ENCODE measurements at regions not wholly inside any gene's neighbourhood (a gene's known extent, or its start where the extent isn't known, plus 50 kb on each side); places are given as distances from the start of the nearest gene placed in this dataset.

DNA sequence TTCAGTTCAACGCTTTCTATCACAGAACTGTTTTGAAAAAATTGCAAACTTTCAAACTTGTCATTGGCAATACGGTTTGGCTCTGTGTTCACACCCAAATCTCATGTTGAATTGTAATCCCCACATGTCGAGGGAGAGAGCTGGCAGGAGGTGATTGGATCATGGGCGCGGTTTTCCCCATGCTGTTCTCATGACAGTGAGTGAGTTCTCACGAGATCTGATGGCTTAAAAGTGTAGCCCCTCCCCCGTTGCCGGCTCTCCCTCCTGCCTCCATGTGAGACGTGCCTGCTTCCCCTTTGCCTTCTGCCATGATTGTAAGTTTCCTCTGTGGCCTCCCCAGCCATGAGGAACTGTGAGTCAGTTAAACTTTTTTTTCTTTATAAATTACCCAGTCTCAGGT lies 1144.0 kb downstream of the BRD1 start:
- H2AK9ac ChIP-seq (replicated peaks; ENCODE audit: low read depth, low read length, poor library complexity) = no peak overlapping the region
- H3K4me3 ChIP-seq (ENCODE audit: insufficient read depth, low read depth, low read length) = no peak overlapping the region
- H3K79me1 ChIP-seq (ENCODE audit: low read depth in 1 of 2, low read length in 2 of 2) = no peaks in the 10 kb centered on the region
- H2BK20ac ChIP-seq (ENCODE audit: low read depth, low read length) = no peak overlapping the region
- no peak overlapping the region for H3K56ac ChIP-seq (ENCODE audit: extremely low read depth, insufficient read depth, low read length)
- no peak overlapping the region for H3K27ac ChIP-seq (ENCODE audit: insufficient read depth, low read length)
- no peak overlapping the region for H2AFZ ChIP-seq (replicated peaks; ENCODE audit: low read length, poor library complexity)
- DNase-seq (no peak), ATAC-seq (ENCODE audit: low read depth) (no peak)
- H3K18ac ChIP-seq (ENCODE audit: low read depth, low read length) = no peak overlapping the region
- H3K4me2 ChIP-seq (ENCODE audit: low read depth, low read length) = no peak overlapping the region
- no peak overlapping the region for H4K91ac ChIP-seq (ENCODE audit: insufficient read depth, low read depth, low read length)
- H2AK5ac ChIP-seq (ENCODE audit: low read depth, low read length) = no peak overlapping the region
- H2BK5ac ChIP-seq (ENCODE audit: low read depth, low read length, poor library complexity, severe bottlenecking) = no peak overlapping the region
- no CpG with 5 or more reads among the region's 9 CpGs for WGBS, 2 experiments (ENCODE audit: extremely low coverage in 2 of 2, insufficient read length in 1 of 2)
- H4K8ac ChIP-seq (ENCODE audit: low read depth in 2 of 2, low read length in 2 of 2) = no peak overlapping the region
- H3K9ac ChIP-seq (ENCODE audit: low read depth, low read length) = no peak overlapping the region
- H3K9me3 ChIP-seq (ENCODE audit: control insufficient read depth, insufficient read depth, low read length) = peaks cover 47% of the 10 kb centered on the region
- intact Hi-C loops (cut with micrococcal nuclease) = no loop called here
- H3K36me3 ChIP-seq (ENCODE audit: control insufficient read depth, insufficient read depth, low read length) = no peaks in the 10 kb centered on the region
- H3K4me1 ChIP-seq (ENCODE audit: control insufficient read depth, insufficient read depth, low read length) = no peaks in the 10 kb centered on the region
- no peaks in the 10 kb centered on the region for H3K9me1 ChIP-seq (ENCODE audit: insufficient read depth, low read length)
- no peak overlapping the region for H3K14ac ChIP-seq (replicated peaks; ENCODE audit: low read depth, low read length)
- TF ChIP-seq FOS (IDR thresholded peaks at IDR 0.05; ENCODE audit: low read depth, low read length) (no peak), RAD21 (IDR thresholded peaks at IDR 0.05; ENCODE audit: low read length) (no peak), SMC3 (IDR thresholded peaks at IDR 0.05; ENCODE audit: low read depth, low read length) (no peak)
- H4K5ac ChIP-seq (ENCODE audit: low read depth, low read length) = no peak overlapping the region
- BruUV-seq (replicated peaks) = no TSS peak
- POLR2A ChIA-PET (ENCODE audit: unreplicated experiment) = no interaction called here
- no peaks in the 10 kb centered on the region for H4K20me1 ChIP-seq (ENCODE audit: insufficient read depth, low read length)
- H2BK120ac ChIP-seq (ENCODE audit: low read depth, low read length) = no peak overlapping the region
- H3K27me3 ChIP-seq (ENCODE audit: control insufficient read depth, insufficient read depth, low read length) = no peaks in the 10 kb centered on the region
- dilution Hi-C loops (cut with HindIII; ENCODE audit: low sequenced_read_pairs, unreplicated experiment) = no loop called here
- no peak overlapping the region for H3K4ac ChIP-seq (ENCODE audit: low read depth, low read length)
- CTCF ChIA-PET = no interaction called here
- H3K23ac ChIP-seq (ENCODE audit: low read depth, low read length) = no peak overlapping the region
- H2BK15ac ChIP-seq (ENCODE audit: low read depth, low read length) = no peak overlapping the region
- in situ Hi-C loops (cut with MboI; ENCODE audit: low sequenced_read_pairs) = no loop called here

All from IMR-90 (cell line).